OCI-LY1 (cell line): ENCODE measurements at regions not wholly inside any gene's neighbourhood (a gene's known extent, or its start where the extent isn't known, plus 50 kb on each side); places are given as distances from the start of the nearest gene placed in this dataset.
"Not testable (repeated sequence)": the region's sequence is repeated elsewhere in the genome, so short reads cannot be mapped to it uniquely, and the experiment has no call there.

Source experiments
- H2AFZ ChIP-seq: fragments of 200-600 bp; sonication (generic), shearing (Covaris generic); 2 replicates; pipeline ENCODE4 v1.6.0; 2014; ENCODE audit warnings: antibody characterized with exemption, mild to moderate bottlenecking, low read length
- H3F3A ChIP-seq: fragments of 200-600 bp; sonication (generic), shearing (Covaris generic); 2 replicates; pipeline ENCODE4 v1.6.0; 2014; ENCODE audit warnings: mild to moderate bottlenecking, antibody characterized with exemption, low read length, moderate library complexity; ENCODE audit not compliant: insufficient read depth
- H3K27ac ChIP-seq: fragments of 200-600 bp; sonication (generic); 2 replicates; pipeline ENCODE4 v1.5.1; 2014; ENCODE audit warnings: low read length, mixed run types, mild to moderate bottlenecking, low read depth; ENCODE audit not compliant: poor library complexity, severe bottlenecking
- H3K27me3 ChIP-seq: fragments of 200-600 bp; sonication (generic); 2 replicates; pipeline ENCODE4 v1.6.0; 2014; ENCODE audit warnings: antibody characterized with exemption, mild to moderate bottlenecking, low read length, moderate library complexity; ENCODE audit not compliant: insufficient read depth
- H3K36me3 ChIP-seq: fragments of 200-600 bp; sonication (generic); 2 replicates; pipeline ENCODE4 v1.6.1; 2014; ENCODE audit warnings: mild to moderate bottlenecking, antibody characterized with exemption, low read length, moderate library complexity, mixed read lengths; ENCODE audit not compliant: insufficient read depth
- H3K4me1 ChIP-seq: fragments of 200-600 bp; sonication (generic); 2 replicates; pipeline ENCODE4 v1.5.1; 2014; ENCODE audit warnings: mild to moderate bottlenecking, low read length, moderate library complexity; ENCODE audit not compliant: insufficient read depth, severe bottlenecking
- H3K4me2 ChIP-seq: fragments of 200-600 bp; sonication (generic), shearing (Covaris generic); 2 replicates; pipeline ENCODE4 v1.6.1; 2014; ENCODE audit warnings: low read length
- H3K4me3 ChIP-seq: fragments of 200-600 bp; sonication (generic); 2 replicates; pipeline ENCODE4 v1.5.1; 2014; ENCODE audit warnings: low read length, low read depth, mild to moderate bottlenecking, mixed read lengths; ENCODE audit not compliant: poor library complexity, severe bottlenecking
- H3K79me2 ChIP-seq: fragments of 200-600 bp; shearing (Covaris generic); 2 replicates; pipeline ENCODE4 v1.6.1; 2016; ENCODE audit warnings: mixed run types, low read length, mixed read lengths; ENCODE audit not compliant: insufficient read depth
- H3K9ac ChIP-seq: fragments of 200-600 bp; sonication (generic), shearing (Covaris generic); 2 replicates; pipeline ENCODE4 v1.6.1; 2014; ENCODE audit warnings: mild to moderate bottlenecking, low read length, mixed read lengths
- H3K9me2 ChIP-seq: fragments of 200-600 bp; sonication (generic), shearing (Covaris generic); 2 replicates; pipeline ENCODE4 v1.6.1; 2014; ENCODE audit warnings: low read depth, mild to moderate bottlenecking, low read length, mixed read lengths
- H3K9me3 ChIP-seq: fragments of 200-600 bp; shearing (Covaris generic); 2 replicates; pipeline ENCODE4 v1.6.1; 2014; ENCODE audit warnings: low read length, mixed read lengths
- H4K20me1 ChIP-seq: fragments of 200-600 bp; sonication (generic), shearing (Covaris generic); 2 replicates; pipeline ENCODE4 v1.6.0; 2016; ENCODE audit warnings: mild to moderate bottlenecking, low read length; ENCODE audit not compliant: insufficient read depth
- CTCF ChIP-seq: fragments of 200-600 bp; sonication (generic), shearing (Covaris generic); IDR thresholded peaks from 2 replicates; pipeline ENCODE4 v1.5.1; 2017; ENCODE audit warnings: mild to moderate bottlenecking, antibody characterized with exemption, low read length, moderate library complexity, mixed read lengths
- EZH2 ChIP-seq: fragments of 200-600 bp; sonication (generic), shearing (Covaris generic); IDR thresholded peaks from 2 replicates; pipeline ENCODE4 v1.8.0; 2017; ENCODE audit warnings: borderline replicate concordance, mixed run types, mild to moderate bottlenecking, antibody characterized with exemption, low read length, moderate library complexity, mixed read lengths

- Histone ChIP-seq H3K4me2 (no peak overlapping the region), H3K79me2 (no peaks in the 10 kb centered on the region), H3K36me3 (no peaks in the 10 kb centered on the region), H3K9me3 (no peaks in the 10 kb centered on the region), H3K27me3 (no peaks in the 10 kb centered on the region), H3F3A (no peaks in the 10 kb centered on the region), H3K9ac (no peak overlapping the region), H3K4me1 (no peaks in the 10 kb centered on the region), H4K20me1 (no peaks in the 10 kb centered on the region), H3K27ac (no peak overlapping the region), H3K4me3 (no peak overlapping the region), H2AFZ (no peak overlapping the region), H3K9me2 (no peaks in the 10 kb centered on the region)
- TF ChIP-seq CTCF (no peak), EZH2 (no peak)
Observed at GRCh38 chr3:165503825-165504224, 307.6 kb upstream of the SLITRK3 start.

GRCh38 chr3:165503346-165503745 lies 307.2 kb upstream of the SLITRK3 start:
- Histone ChIP-seq H3K4me3 (no peak overlapping the region), H3K4me2 (no peak overlapping the region), H3K36me3 (no peaks in the 10 kb centered on the region), H3K27ac (no peak overlapping the region), H4K20me1 (no peaks in the 10 kb centered on the region), H3K9me2 (no peaks in the 10 kb centered on the region), H3K4me1 (no peaks in the 10 kb centered on the region), H3K79me2 (no peaks in the 10 kb centered on the region), H3K27me3 (no peaks in the 10 kb centered on the region), H3K9me3 (no peaks in the 10 kb centered on the region), H3K9ac (no peak overlapping the region), H3F3A (no peaks in the 10 kb centered on the region), H2AFZ (no peak overlapping the region)
- no peak for TF ChIP-seq EZH2
- no peak for TF ChIP-seq CTCF

- H3K36me3 ChIP-seq, result no peaks in the 10 kb centered on the region
- H3K4me2 ChIP-seq, result no peak overlapping the region
- H3K27ac ChIP-seq, result no peak overlapping the region
- H3K9ac ChIP-seq, result no peak overlapping the region
- H2AFZ ChIP-seq, result no peak overlapping the region
- H3K9me3 ChIP-seq, result no peaks in the 10 kb centered on the region
- no peak overlapping the region for H3K4me3 ChIP-seq
- no peak for TF ChIP-seq CTCF
- no peak for TF ChIP-seq EZH2
- no peaks in the 10 kb centered on the region for H3K27me3 ChIP-seq
- no peaks in the 10 kb centered on the region for H4K20me1 ChIP-seq
- H3K9me2 ChIP-seq, result no peaks in the 10 kb centered on the region
- H3K79me2 ChIP-seq, result no peaks in the 10 kb centered on the region
- H3K4me1 ChIP-seq, result no peaks in the 10 kb centered on the region
- H3F3A ChIP-seq, result no peaks in the 10 kb centered on the region
Observed at GRCh38 chr3:165502707-165503106, 306.5 kb upstream of the SLITRK3 start.

GRCh38 chr3:165498742-165499141 lies 302.6 kb upstream of the SLITRK3 start:
- not testable (repeated sequence) for H3K9me2 ChIP-seq, H3K4me3 ChIP-seq, H3F3A ChIP-seq, H3K79me2 ChIP-seq, H3K4me1 ChIP-seq, H3K36me3 ChIP-seq, H4K20me1 ChIP-seq, H3K4me2 ChIP-seq, H3K9me3 ChIP-seq, H3K9ac ChIP-seq, H2AFZ ChIP-seq, H3K27ac ChIP-seq, H3K27me3 ChIP-seq
